Keratinocyte (primary cell): ENCODE measurements at regions not wholly inside any gene's neighbourhood (a gene's known extent, or its start where the extent isn't known, plus 50 kb on each side); places are given as distances from the start of the nearest gene placed in this dataset.

Experiments
- DNase-seq: peaks from one replicate; pipeline ENCODE4 v3.0.0-alpha.2; 2011; ENCODE audit warnings: low read depth, missing footprints, low spot score
- FAIRE-seq: peaks from 2 replicates; lab custom pipeline; 2011; peaks lifted over from hg19 to GRCh38; lab: Jason Lieb, UNC
- H2AFZ ChIP-seq: 2 replicates; pipeline ENCODE4 v1.6.0; 2012; ENCODE audit warnings: low read length, control low read depth, inconsistent platforms; ENCODE audit not compliant: control insufficient read depth
- H3K27ac ChIP-seq: 2 replicates; pipeline ENCODE4 v1.5.1; 2011; ENCODE audit warnings: low read length; ENCODE audit not compliant: control insufficient read depth, insufficient read depth
- H3K27me3 ChIP-seq: 3 replicates; pipeline ENCODE4 v1.6.0; 2011; ENCODE audit warnings: low read length; ENCODE audit not compliant: control insufficient read depth, insufficient read depth; ENCODE audit errors: extremely low read depth
- H3K36me3 ChIP-seq, 2 experiments: 2 replicates in 1 of 2; 3 replicates in 1 of 2; pipeline ENCODE4 v1.5.1; 2011; ENCODE audit warnings: low read length in 2 of 2, mild to moderate bottlenecking in 1 of 2; ENCODE audit not compliant: control insufficient read depth in 2 of 2, insufficient read depth in 2 of 2; ENCODE audit errors: extremely low read depth in 1 of 2
- H3K4me1 ChIP-seq: 3 replicates; pipeline ENCODE4 v1.5.1; 2011; ENCODE audit warnings: low read length; ENCODE audit not compliant: control insufficient read depth, insufficient read depth; ENCODE audit errors: extremely low read depth
- H3K4me2 ChIP-seq: 3 replicates; pipeline ENCODE4 v1.6.0; 2011; ENCODE audit warnings: low read depth, low read length; ENCODE audit not compliant: control insufficient read depth, insufficient read depth; ENCODE audit errors: extremely low read depth
- H3K4me3 ChIP-seq, 3 experiments: fragments of 200-600 bp in 1 of 3; sonication (generic) in 1 of 3; 2 replicates in 2 of 3; 3 replicates in 1 of 3; pipeline ENCODE4 v1.5.1; 2011 to 2016; ENCODE audit warnings: low read length in 3 of 3, mild to moderate bottlenecking in 3 of 3, control low read depth in 2 of 3, inconsistent platforms in 1 of 3, low read depth in 1 of 3, mixed read lengths in 1 of 3, mixed run types in 1 of 3, moderate library complexity in 1 of 3; ENCODE audit not compliant: control insufficient read depth in 2 of 3, insufficient read depth in 2 of 3; ENCODE audit errors: extremely low read depth in 1 of 3
- H3K79me2 ChIP-seq: 2 replicates; pipeline ENCODE4 v1.6.0; 2012; ENCODE audit warnings: low read length; ENCODE audit not compliant: control insufficient read depth, insufficient read depth
- H3K9ac ChIP-seq: 3 replicates; pipeline ENCODE4 v1.6.0; 2011; ENCODE audit warnings: low read length; ENCODE audit not compliant: control insufficient read depth, insufficient read depth; ENCODE audit errors: extremely low read depth
- H3K9me1 ChIP-seq: 3 replicates; pipeline ENCODE4 v1.6.0; 2011; ENCODE audit warnings: low read length; ENCODE audit not compliant: control insufficient read depth, insufficient read depth; ENCODE audit errors: extremely low read depth
- H3K9me3 ChIP-seq: 2 replicates; pipeline ENCODE4 v1.5.1; 2012; ENCODE audit warnings: low read depth, low read length; ENCODE audit not compliant: control insufficient read depth
- H4K20me1 ChIP-seq: 3 replicates; pipeline ENCODE4 v1.6.0; 2011; ENCODE audit warnings: low read length; ENCODE audit not compliant: control insufficient read depth, insufficient read depth; ENCODE audit errors: extremely low read depth
- EZH2 ChIP-seq: IDR thresholded peaks from one replicate; pipeline ENCODE4 v1.6.1; 2012; ENCODE audit warnings: inconsistent platforms, mild to moderate bottlenecking, low read length, moderate library complexity
- dilution Hi-C: fragments of 300-500 bp; cut with MboI; formaldehyde crosslinking; loops from one replicate; pipeline ENCODE4 v1.7.0; 2020; ENCODE audit warnings: low sequenced_read_pairs; ENCODE audit not compliant: extremely low pct_ligation_motif_present
- TF ChIP-seq, protein P1 (sequence below), 3 experiments: IDR thresholded peaks in 1 of 3; conservative IDR thresholded peaks in 1 of 3; optimal IDR thresholded peaks in 1 of 3; 2 replicates in 2 of 3; 3 replicates in 1 of 3; pipeline versions ENCODE3 to v1.5.1; 2011; ENCODE audit warnings: low read length in 3 of 3, mild to moderate bottlenecking in 3 of 3, moderate library complexity in 2 of 3, control low read depth in 1 of 3, inconsistent platforms in 1 of 3; ENCODE audit not compliant: insufficient read depth in 2 of 3; ENCODE audit errors: extremely low read depth in 1 of 3

DNA sequence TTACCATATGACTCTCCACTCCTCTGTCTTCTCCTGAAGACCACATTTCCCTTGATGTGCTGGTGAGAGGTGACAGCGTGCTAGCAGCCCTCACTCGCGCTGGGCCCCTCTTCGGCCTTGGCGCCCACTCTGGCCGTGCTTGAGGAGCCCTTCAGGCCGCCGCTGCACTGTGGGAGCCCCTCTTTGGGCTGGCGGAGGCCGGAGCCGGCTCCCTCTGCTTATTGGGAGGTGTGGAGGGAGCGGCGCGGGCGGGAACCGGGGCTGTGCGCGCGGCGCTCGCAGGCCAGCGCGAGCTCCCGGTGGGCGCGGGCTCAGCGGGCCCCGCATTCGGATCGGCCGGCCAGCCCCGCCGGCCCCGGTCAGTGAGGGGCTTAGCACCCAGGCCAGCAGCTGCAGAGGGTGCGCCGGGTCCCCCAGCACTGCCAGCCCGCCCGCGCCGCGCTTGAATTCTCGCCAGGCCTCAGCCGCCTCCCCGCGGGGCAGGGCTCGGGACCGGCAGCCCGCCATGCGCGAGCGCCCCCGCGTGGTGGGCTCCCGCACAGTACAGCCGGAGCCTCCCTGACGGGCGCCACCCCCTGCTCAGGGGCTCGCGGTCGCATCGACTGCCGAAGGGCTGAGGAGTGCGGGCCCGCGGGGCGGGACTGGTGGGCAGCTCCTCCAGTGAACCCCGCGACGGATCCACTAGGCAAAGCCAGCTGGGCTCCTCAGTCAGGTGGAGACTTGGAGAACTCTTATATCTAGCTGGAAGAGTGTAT, 246.6 kb upstream of the REG3G start:
- Histone ChIP-seq H3K9ac (no peak overlapping the region), H3K79me2 (no peaks in the 10 kb centered on the region), H3K27ac (no peak overlapping the region), H3K9me1 (no peaks in the 10 kb centered on the region), H3K4me1 (no peaks in the 10 kb centered on the region), H3K9me3 (no peaks in the 10 kb centered on the region), H3K36me3 (no peaks in the 10 kb centered on the region), H3K27me3 (no peaks in the 10 kb centered on the region), H2AFZ (no peak overlapping the region), H3K4me3 (no peak overlapping the region), H3K4me2 (no peak overlapping the region), H4K20me1 (no peaks in the 10 kb centered on the region)
- no peak for TF ChIP-seq EZH2
- TF ChIP-seq, protein P1, sequence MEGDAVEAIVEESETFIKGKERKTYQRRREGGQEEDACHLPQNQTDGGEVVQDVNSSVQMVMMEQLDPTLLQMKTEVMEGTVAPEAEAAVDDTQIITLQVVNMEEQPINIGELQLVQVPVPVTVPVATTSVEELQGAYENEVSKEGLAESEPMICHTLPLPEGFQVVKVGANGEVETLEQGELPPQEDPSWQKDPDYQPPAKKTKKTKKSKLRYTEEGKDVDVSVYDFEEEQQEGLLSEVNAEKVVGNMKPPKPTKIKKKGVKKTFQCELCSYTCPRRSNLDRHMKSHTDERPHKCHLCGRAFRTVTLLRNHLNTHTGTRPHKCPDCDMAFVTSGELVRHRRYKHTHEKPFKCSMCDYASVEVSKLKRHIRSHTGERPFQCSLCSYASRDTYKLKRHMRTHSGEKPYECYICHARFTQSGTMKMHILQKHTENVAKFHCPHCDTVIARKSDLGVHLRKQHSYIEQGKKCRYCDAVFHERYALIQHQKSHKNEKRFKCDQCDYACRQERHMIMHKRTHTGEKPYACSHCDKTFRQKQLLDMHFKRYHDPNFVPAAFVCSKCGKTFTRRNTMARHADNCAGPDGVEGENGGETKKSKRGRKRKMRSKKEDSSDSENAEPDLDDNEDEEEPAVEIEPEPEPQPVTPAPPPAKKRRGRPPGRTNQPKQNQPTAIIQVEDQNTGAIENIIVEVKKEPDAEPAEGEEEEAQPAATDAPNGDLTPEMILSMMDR (optimal IDR thresholded peaks at IDR 0.05 in 1 of 3, IDR thresholded peaks at IDR 0.05 in 1 of 3, conservative IDR thresholded peaks at IDR 0.05 in 1 of 3; ENCODE audit: extremely low read depth in 1 of 3, insufficient read depth in 2 of 3, low read length in 3 of 3), result no peak
- FAIRE-seq (no peak), DNase-seq (no peak)
- dilution Hi-C loops, result no loop called here

DNA sequence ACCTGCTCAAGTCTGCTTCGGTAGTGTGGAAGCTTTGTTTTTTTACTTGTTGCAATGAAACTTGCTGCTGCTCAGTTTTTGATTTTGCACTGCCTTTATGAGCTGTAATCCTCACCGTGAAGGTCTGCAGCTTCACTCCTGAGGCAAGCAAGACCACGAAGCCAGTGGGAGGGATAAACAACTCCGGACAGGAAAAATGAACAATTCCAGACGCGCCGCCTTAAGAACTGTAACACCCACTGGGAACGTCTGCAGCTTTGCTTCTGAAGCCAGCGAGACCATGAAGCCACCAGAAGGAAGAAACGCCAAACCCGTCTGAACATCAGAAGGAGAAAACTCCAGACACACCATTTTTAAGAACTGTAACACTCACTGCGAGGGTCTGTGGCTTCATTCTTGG, 245.7 kb upstream of the REG3G start:
- H3K27me3 ChIP-seq, result no peaks in the 10 kb centered on the region
- no peak overlapping the region for H3K4me3 ChIP-seq
- TF ChIP-seq, protein P1 (optimal IDR thresholded peaks at IDR 0.05 in 1 of 3, IDR thresholded peaks at IDR 0.05 in 1 of 3, conservative IDR thresholded peaks at IDR 0.05 in 1 of 3; ENCODE audit: extremely low read depth in 1 of 3, insufficient read depth in 2 of 3, low read length in 3 of 3), result no peak
- no peak for TF ChIP-seq EZH2
- H3K9me1 ChIP-seq, result no peaks in the 10 kb centered on the region
- H3K36me3 ChIP-seq, result no peaks in the 10 kb centered on the region
- no peak overlapping the region for H2AFZ ChIP-seq
- dilution Hi-C loops, result no loop called here
- no peaks in the 10 kb centered on the region for H3K9me3 ChIP-seq
- no peak for DNase-seq
- H3K9ac ChIP-seq, result no peak overlapping the region
- no peak overlapping the region for H3K27ac ChIP-seq
- H4K20me1 ChIP-seq, result no peaks in the 10 kb centered on the region
- no peaks in the 10 kb centered on the region for H3K4me1 ChIP-seq
- no peak overlapping the region for H3K4me2 ChIP-seq
- no peak for FAIRE-seq
- no peaks in the 10 kb centered on the region for H3K79me2 ChIP-seq
